ENCODE measurements at regions not wholly inside any gene's neighbourhood (a gene's known extent, or its start where the extent isn't known, plus 50 kb on each side); places are given as distances from the start of the nearest gene placed in this dataset.

DNA sequence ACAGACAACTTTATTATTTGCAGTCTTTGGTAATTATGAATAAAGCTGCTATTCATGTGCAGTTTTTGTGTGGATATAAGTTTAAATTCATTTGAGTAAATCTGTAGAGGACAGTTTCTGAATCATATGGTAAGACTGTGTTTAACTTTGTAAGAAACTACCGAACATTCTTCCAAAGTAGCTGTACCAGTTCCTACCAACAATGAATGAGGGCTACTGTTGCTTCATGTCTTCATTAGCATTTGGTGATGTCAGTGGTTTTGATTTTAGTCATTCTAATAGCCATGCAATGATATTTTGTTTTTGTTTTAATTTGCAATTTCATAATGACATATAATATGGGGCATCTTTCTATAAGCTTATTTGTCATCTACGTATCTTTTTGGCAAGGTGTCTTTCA, 501.3 kb upstream of the RORB start:
- TF ChIP-seq, protein P1, sequence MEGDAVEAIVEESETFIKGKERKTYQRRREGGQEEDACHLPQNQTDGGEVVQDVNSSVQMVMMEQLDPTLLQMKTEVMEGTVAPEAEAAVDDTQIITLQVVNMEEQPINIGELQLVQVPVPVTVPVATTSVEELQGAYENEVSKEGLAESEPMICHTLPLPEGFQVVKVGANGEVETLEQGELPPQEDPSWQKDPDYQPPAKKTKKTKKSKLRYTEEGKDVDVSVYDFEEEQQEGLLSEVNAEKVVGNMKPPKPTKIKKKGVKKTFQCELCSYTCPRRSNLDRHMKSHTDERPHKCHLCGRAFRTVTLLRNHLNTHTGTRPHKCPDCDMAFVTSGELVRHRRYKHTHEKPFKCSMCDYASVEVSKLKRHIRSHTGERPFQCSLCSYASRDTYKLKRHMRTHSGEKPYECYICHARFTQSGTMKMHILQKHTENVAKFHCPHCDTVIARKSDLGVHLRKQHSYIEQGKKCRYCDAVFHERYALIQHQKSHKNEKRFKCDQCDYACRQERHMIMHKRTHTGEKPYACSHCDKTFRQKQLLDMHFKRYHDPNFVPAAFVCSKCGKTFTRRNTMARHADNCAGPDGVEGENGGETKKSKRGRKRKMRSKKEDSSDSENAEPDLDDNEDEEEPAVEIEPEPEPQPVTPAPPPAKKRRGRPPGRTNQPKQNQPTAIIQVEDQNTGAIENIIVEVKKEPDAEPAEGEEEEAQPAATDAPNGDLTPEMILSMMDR (conservative IDR thresholded peaks at IDR 0.05; ENCODE audit: low read length): no peak
- TF ChIP-seq EZH2phosphoT487 (IDR thresholded peaks at IDR 0.05; ENCODE audit: borderline replicate concordance): no peak

Data from Loucy (cell line).